A673 (cell line): ENCODE measurements at regions not wholly inside any gene's neighbourhood (a gene's known extent, or its start where the extent isn't known, plus 50 kb on each side); places are given as distances from the start of the nearest gene placed in this dataset.

Experiments used
- CTCF ChIP-seq: fragments of 300-800, 200-600 bp; sonication (generic); conservative IDR thresholded peaks from 2 replicates; pipeline ENCODE4 v1.5.1; 2017; ENCODE audit warnings: low read depth, mild to moderate bottlenecking, antibody characterized with exemption, low read length, moderate library complexity, mixed read lengths
- EZH2 ChIP-seq: fragments of 200-600 bp; sonication (generic); IDR thresholded peaks from 2 replicates; pipeline ENCODE4 v1.6.1; 2017; ENCODE audit warnings: borderline replicate concordance, low read depth, mild to moderate bottlenecking, mixed read lengths, antibody characterized with exemption, low read length; ENCODE audit not compliant: poor library complexity, severe bottlenecking

- TF ChIP-seq EZH2 (no peak), CTCF (no peak)
Observed at GRCh38 chr11:13090228-13090708, 81.2 kb downstream of the RASSF10 start.
